Cardiac muscle cell (in vitro differentiated cells and primary cell): ENCODE measurements at regions not wholly inside any gene's neighbourhood (a gene's known extent, or its start where the extent isn't known, plus 50 kb on each side); places are given as distances from the start of the nearest gene placed in this dataset.

Source experiments
- DNase-seq, 2 donors: peaks; one replicate each; pipeline versions ENCODE4 v3.0.0 to v3.0.0-alpha.2; 2010 to 2017; ENCODE audit warnings: low read depth in 1 of 2, low spot score in 1 of 2
- H3K27ac ChIP-seq: fragments of 200-600 bp; sonication (generic); 2 replicates; pipeline ENCODE4 v1.5.1; 2016
- H3K27me3 ChIP-seq: fragments of 200-600 bp; sonication (generic); 2 replicates; pipeline ENCODE4 v1.6.0; 2016; ENCODE audit warnings: control low read depth
- H3K36me3 ChIP-seq: fragments of 200-600 bp; sonication (generic); 2 replicates; pipeline ENCODE4 v1.5.1; 2016; ENCODE audit warnings: control low read depth
- H3K4me1 ChIP-seq: fragments of 200-600 bp; sonication (generic); 2 replicates; pipeline ENCODE4 v1.8.1; 2017; ENCODE audit warnings: low read depth, mild to moderate bottlenecking, mixed run types
- H3K4me3 ChIP-seq: fragments of 200-600 bp; sonication (generic); 2 replicates; pipeline ENCODE4 v1.5.1; 2016; ENCODE audit warnings: mild to moderate bottlenecking
- H3K9me3 ChIP-seq: fragments of 200-600 bp; sonication (generic); 2 replicates; pipeline ENCODE4 v1.5.1; 2017; ENCODE audit warnings: low read depth, mild to moderate bottlenecking, control low read depth
- CTCF ChIP-seq: IDR thresholded peaks from 2 replicates; pipeline ENCODE4 v1.5.1; 2012; ENCODE audit warnings: low read depth, mild to moderate bottlenecking, low read length

GRCh38 chr13:76759877-76760276, 126.3 kb downstream of the KCTD12 start:
- Histone ChIP-seq H3K36me3 (no peaks in the 10 kb centered on the region), H3K4me3 (no peak overlapping the region), H3K9me3 (no peaks in the 10 kb centered on the region), H3K4me1 (peaks cover 13% of the 10 kb centered on the region), H3K27me3 (no peaks in the 10 kb centered on the region), H3K27ac (no peak overlapping the region)
- peak; percentile 13 for TF ChIP-seq CTCF
- peak; percentile 5 to 42 for DNase-seq

DNA sequence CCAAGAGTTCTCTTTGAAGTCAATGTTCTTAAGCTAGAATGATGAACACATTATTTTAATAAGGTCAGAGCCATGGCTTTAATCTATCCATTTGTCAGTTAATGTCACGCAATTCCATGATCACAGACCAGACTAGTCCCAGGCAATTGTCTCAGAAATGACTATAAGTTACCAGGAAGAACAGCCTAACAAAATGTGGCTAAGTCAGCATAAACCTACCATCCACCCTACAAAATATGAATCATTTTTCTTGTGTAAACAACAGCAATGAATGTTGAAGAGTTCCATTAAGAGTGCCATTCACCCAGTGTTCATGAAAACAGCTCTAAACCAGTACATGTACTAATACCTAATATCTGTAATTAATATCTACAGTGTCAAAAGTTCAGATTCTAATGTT, 127.5 kb downstream of the KCTD12 start:
- TF ChIP-seq CTCF, result no peak
- Histone ChIP-seq H3K4me1 (peaks cover 20% of the 10 kb centered on the region), H3K9me3 (no peaks in the 10 kb centered on the region), H3K36me3 (no peaks in the 10 kb centered on the region), H3K4me3 (no peak overlapping the region), H3K27me3 (no peaks in the 10 kb centered on the region), H3K27ac (peak overlapping the region; percentile 7)
- no peak for DNase-seq

DNA sequence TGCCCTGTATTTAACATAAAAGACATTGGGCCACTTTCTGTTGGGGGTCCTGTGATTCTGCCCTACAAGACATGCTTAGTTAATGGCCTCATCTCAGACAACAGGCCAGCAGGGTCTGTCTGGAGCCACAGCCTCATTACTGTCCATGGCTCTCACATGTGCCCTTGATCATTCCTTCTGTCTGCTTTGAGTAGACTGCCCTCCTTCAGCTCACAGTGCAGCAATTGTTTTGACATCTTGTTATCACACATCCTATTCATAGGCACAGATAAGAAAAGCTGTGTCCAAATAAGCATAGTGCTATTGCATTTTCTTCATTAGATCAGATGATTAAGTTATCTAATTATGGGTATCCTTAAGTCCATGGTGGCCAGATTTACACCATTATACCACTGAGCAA, 127.9 kb downstream of the KCTD12 start:
- no peak for TF ChIP-seq CTCF
- no peaks in the 10 kb centered on the region for H3K36me3 ChIP-seq
- peak overlapping the region; percentile 7 for H3K27ac ChIP-seq
- no peaks in the 10 kb centered on the region for H3K9me3 ChIP-seq
- peaks cover 20% of the 10 kb centered on the region for H3K4me1 ChIP-seq
- H3K27me3 ChIP-seq, result no peaks in the 10 kb centered on the region
- no peak overlapping the region for H3K4me3 ChIP-seq
- DNase-seq, result peak; percentile 28 to 30

- H3K36me3 ChIP-seq, result no peaks in the 10 kb centered on the region
- TF ChIP-seq CTCF, result no peak
These were observed 129.8 kb downstream of the KCTD12 start for GRCh38 chr13:76756451-76756850.

GRCh38 chr13:76754414-76754813, 131.8 kb downstream of the KCTD12 start:
- H3K27me3 ChIP-seq, result no peaks in the 10 kb centered on the region
- H3K4me3 ChIP-seq, result no peak overlapping the region
- H3K4me1 ChIP-seq, result peaks cover 20% of the 10 kb centered on the region
- peak; percentile 45 to 92 for DNase-seq
- H3K9me3 ChIP-seq, result no peaks in the 10 kb centered on the region
- no peak for TF ChIP-seq CTCF
- no peak overlapping the region for H3K27ac ChIP-seq
- no peaks in the 10 kb centered on the region for H3K36me3 ChIP-seq

More at GRCh38 chr13:76756451-76756850, 129.8 kb downstream of the KCTD12 start:
- no peak overlapping the region for H3K27ac ChIP-seq
- DNase-seq, result no peak
- H3K27me3 ChIP-seq, result no peaks in the 10 kb centered on the region
- H3K9me3 ChIP-seq, result no peaks in the 10 kb centered on the region
- H3K4me3 ChIP-seq, result no peak overlapping the region
- peaks cover 20% of the 10 kb centered on the region for H3K4me1 ChIP-seq

DNA sequence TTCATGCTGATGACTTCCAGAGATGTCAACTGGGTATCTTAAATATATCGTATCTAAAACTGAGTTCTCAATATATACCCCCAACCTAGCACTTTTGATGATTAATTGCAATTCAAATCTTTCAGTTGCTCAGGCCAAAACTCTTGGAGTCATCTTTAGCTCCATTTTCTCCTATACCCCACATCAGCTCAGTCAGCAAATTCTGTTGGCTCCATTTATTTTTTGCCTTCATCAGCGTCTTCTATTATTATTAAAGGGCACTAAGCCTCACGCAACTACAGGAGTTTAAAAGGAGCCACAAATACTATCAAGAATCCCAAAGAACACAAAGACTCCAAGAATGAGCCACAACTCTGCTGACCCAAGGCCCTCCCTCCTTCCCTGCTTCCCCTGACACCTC, 134.9 kb downstream of the KCTD12 start:
- H3K27me3 ChIP-seq, result no peaks in the 10 kb centered on the region
- DNase-seq, result no peak
- H3K36me3 ChIP-seq, result no peaks in the 10 kb centered on the region
- H3K9me3 ChIP-seq, result no peaks in the 10 kb centered on the region
- no peak for TF ChIP-seq CTCF
- H3K4me1 ChIP-seq, result peaks cover 6% of the 10 kb centered on the region
- no peak overlapping the region for H3K4me3 ChIP-seq
- H3K27ac ChIP-seq, result no peak overlapping the region
